ENCODE measurements at regions not wholly inside any gene's neighbourhood (a gene's known extent, or its start where the extent isn't known, plus 50 kb on each side); places are given as distances from the start of the nearest gene placed in this dataset.

DNA sequence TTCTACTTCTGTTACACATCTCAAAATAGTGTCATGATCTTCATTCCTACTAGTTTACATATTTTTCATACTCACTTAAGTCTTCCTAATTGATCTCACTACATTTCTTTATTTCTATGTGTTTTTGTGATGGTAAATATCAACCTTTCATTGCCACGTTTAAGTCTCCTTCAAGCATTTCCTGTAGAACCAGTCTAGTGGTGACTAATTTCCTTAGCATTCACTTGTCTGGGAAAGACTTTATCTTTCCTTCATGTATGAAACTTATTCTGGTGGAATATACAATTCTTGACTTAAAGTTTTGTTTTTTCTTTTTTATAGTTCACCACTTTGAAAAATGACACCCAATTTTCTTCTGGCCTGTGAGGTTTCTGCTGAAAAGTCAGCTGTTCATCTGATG is 181.4 kb upstream of the NEIL3 start:
- TF ChIP-seq, protein P1, sequence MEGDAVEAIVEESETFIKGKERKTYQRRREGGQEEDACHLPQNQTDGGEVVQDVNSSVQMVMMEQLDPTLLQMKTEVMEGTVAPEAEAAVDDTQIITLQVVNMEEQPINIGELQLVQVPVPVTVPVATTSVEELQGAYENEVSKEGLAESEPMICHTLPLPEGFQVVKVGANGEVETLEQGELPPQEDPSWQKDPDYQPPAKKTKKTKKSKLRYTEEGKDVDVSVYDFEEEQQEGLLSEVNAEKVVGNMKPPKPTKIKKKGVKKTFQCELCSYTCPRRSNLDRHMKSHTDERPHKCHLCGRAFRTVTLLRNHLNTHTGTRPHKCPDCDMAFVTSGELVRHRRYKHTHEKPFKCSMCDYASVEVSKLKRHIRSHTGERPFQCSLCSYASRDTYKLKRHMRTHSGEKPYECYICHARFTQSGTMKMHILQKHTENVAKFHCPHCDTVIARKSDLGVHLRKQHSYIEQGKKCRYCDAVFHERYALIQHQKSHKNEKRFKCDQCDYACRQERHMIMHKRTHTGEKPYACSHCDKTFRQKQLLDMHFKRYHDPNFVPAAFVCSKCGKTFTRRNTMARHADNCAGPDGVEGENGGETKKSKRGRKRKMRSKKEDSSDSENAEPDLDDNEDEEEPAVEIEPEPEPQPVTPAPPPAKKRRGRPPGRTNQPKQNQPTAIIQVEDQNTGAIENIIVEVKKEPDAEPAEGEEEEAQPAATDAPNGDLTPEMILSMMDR (IDR thresholded peaks at IDR 0.05) = no peak
- no peak for TF ChIP-seq POLR2A (IDR thresholded peaks at IDR 0.05)
